ENCODE measurements at regions not wholly inside any gene's neighbourhood (a gene's known extent, or its start where the extent isn't known, plus 50 kb on each side); places are given as distances from the start of the nearest gene placed in this dataset.

DNA sequence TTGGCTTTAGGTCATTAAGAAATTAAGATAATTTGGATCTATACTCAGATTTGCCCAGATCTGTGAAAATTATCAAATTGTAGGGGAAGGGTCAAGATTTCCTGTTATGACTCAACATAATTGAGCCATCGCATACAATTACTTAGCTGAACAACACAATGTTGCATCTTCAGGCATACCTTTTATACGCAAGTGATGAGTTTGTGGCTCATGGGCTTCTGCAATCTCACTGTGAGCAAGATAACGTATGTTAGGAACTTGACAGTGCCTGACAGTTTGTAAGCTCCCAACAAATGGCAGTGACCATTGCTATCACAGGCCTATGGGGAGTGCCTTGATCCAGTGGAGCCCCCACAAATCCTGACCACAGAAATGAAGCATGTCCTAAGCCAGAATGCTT is 199.7 kb downstream of the BCAT1 start:
- no peaks in the 10 kb centered on the region for H3K36me3 ChIP-seq (ENCODE audit: control insufficient read depth, insufficient read depth, low read length)
- H3K27me3 ChIP-seq (ENCODE audit: control insufficient read depth, insufficient read depth, low read length), result no peaks in the 10 kb centered on the region
- no peak overlapping the region for H3K4me3 ChIP-seq (ENCODE audit: low read depth in 2 of 2, low read length in 2 of 2)
- ChIA-PET POLR2A (no interaction called here), CTCF (no interaction called here)
- no peaks in the 10 kb centered on the region for H3K4me1 ChIP-seq (ENCODE audit: control insufficient read depth, insufficient read depth, low read length)
- H3K27ac ChIP-seq (ENCODE audit: low read length), result no peak overlapping the region
- in situ Hi-C loops (cut with HindIII; ENCODE audit: low pct_unique_long_range_greater_than_20kb, low sequenced_read_pairs), result no loop called here
- intact Hi-C loops (cut with micrococcal nuclease; ENCODE audit: unreplicated experiment), result no loop called here
- no TSS peak for BruUV-seq (replicated peaks)
- DNase-seq (ENCODE audit: low read depth, low spot score), result no peak
- H3K9me3 ChIP-seq (ENCODE audit: control insufficient read depth, insufficient read depth, low read depth, low read length), result no peaks in the 10 kb centered on the region
- TF ChIP-seq CTCF (IDR thresholded peaks at IDR 0.05) (no peak), POLR2AphosphoS5 (IDR thresholded peaks at IDR 0.05; ENCODE audit: low read depth, low read length) (no peak), TCF7L2 (IDR thresholded peaks at IDR 0.05; ENCODE audit: low read depth, low read length) (no peak), SIN3A (IDR thresholded peaks at IDR 0.05; ENCODE audit: borderline replicate concordance, insufficient read depth, low read depth, low read length) (no peak)
- TF ChIP-seq, protein P1, sequence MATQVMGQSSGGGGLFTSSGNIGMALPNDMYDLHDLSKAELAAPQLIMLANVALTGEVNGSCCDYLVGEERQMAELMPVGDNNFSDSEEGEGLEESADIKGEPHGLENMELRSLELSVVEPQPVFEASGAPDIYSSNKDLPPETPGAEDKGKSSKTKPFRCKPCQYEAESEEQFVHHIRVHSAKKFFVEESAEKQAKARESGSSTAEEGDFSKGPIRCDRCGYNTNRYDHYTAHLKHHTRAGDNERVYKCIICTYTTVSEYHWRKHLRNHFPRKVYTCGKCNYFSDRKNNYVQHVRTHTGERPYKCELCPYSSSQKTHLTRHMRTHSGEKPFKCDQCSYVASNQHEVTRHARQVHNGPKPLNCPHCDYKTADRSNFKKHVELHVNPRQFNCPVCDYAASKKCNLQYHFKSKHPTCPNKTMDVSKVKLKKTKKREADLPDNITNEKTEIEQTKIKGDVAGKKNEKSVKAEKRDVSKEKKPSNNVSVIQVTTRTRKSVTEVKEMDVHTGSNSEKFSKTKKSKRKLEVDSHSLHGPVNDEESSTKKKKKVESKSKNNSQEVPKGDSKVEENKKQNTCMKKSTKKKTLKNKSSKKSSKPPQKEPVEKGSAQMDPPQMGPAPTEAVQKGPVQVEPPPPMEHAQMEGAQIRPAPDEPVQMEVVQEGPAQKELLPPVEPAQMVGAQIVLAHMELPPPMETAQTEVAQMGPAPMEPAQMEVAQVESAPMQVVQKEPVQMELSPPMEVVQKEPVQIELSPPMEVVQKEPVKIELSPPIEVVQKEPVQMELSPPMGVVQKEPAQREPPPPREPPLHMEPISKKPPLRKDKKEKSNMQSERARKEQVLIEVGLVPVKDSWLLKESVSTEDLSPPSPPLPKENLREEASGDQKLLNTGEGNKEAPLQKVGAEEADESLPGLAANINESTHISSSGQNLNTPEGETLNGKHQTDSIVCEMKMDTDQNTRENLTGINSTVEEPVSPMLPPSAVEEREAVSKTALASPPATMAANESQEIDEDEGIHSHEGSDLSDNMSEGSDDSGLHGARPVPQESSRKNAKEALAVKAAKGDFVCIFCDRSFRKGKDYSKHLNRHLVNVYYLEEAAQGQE (IDR thresholded peaks at IDR 0.05; ENCODE audit: insufficient read depth in 1 of 2, low read depth in 2 of 2, low read length in 1 of 2), result no peak
- no peak for ATAC-seq

GRCh38 chr12:24748326-24748725 is 200.6 kb downstream of the BCAT1 start:
- POLR2A ChIA-PET, result no interaction called here
- TF ChIP-seq, protein P1 (IDR thresholded peaks at IDR 0.05; ENCODE audit: insufficient read depth in 1 of 2, low read depth in 2 of 2, low read length in 1 of 2), result no peak
- no peak for TF ChIP-seq CTCF (IDR thresholded peaks at IDR 0.05)
- no peak for TF ChIP-seq POLR2AphosphoS5 (IDR thresholded peaks at IDR 0.05; ENCODE audit: low read depth, low read length)
- TF ChIP-seq TCF7L2 (IDR thresholded peaks at IDR 0.05; ENCODE audit: low read depth, low read length), result no peak
- no peak for TF ChIP-seq SIN3A (IDR thresholded peaks at IDR 0.05; ENCODE audit: borderline replicate concordance, insufficient read depth, low read depth, low read length)
- BruUV-seq (replicated peaks), result no TSS peak

More at GRCh38 chr12:24748326-24748725, 200.6 kb downstream of the BCAT1 start:
- in situ Hi-C loops (cut with HindIII; ENCODE audit: low pct_unique_long_range_greater_than_20kb, low sequenced_read_pairs), result no loop called here
- intact Hi-C loops (cut with micrococcal nuclease; ENCODE audit: unreplicated experiment), result no loop called here
- Histone ChIP-seq H3K27ac (ENCODE audit: low read length) (no peak overlapping the region), H3K36me3 (ENCODE audit: control insufficient read depth, insufficient read depth, low read length) (no peaks in the 10 kb centered on the region), H3K27me3 (ENCODE audit: control insufficient read depth, insufficient read depth, low read length) (no peaks in the 10 kb centered on the region), H3K4me1 (ENCODE audit: control insufficient read depth, insufficient read depth, low read length) (no peaks in the 10 kb centered on the region), H3K4me3 (ENCODE audit: low read depth in 2 of 2, low read length in 2 of 2) (no peak overlapping the region), H3K9me3 (ENCODE audit: control insufficient read depth, insufficient read depth, low read depth, low read length) (no peaks in the 10 kb centered on the region)
- DNase-seq (ENCODE audit: low read depth, low spot score) (no peak), ATAC-seq (no peak)
- CTCF ChIA-PET, result no interaction called here

Data from Panc1 (cell line).